ENCODE measurements at regions not wholly inside any gene's neighbourhood (a gene's known extent, or its start where the extent isn't known, plus 50 kb on each side); places are given as distances from the start of the nearest gene placed in this dataset.

DNA sequence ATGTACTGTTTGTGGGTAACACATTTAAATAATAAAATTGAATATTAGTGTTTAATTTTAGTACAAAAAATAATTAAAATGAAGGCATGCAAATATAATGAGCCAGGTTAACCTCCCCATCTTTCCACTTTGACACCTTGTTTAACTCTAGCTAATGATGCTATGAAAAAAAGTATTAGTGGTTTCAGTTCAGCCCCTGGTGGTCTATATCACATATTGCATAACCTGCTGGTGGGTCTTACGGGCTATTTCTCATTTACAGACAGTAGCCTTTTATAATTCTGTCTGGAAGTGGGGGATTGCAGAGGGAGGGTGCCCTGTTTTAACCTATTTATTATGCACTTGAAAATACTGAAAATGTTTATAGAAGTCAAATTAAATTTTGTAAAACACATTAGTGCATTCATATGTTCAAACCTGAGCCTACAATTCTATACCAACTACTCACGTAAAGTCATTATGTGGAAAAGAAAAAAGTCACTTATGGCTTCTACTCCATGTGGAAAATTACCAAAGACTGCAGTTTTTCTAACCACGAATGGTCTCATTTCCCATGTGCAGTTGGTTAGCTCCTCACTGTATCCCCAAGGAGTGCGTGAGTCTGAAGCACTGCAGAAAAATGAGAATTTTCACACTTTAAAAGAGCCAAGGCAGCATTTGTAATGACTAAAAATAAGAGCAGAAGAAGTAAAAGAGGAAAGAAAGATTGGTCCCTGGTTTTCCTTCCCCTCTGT, 381.0 kb downstream of the MTX2 start:
- TF ChIP-seq, protein P1, sequence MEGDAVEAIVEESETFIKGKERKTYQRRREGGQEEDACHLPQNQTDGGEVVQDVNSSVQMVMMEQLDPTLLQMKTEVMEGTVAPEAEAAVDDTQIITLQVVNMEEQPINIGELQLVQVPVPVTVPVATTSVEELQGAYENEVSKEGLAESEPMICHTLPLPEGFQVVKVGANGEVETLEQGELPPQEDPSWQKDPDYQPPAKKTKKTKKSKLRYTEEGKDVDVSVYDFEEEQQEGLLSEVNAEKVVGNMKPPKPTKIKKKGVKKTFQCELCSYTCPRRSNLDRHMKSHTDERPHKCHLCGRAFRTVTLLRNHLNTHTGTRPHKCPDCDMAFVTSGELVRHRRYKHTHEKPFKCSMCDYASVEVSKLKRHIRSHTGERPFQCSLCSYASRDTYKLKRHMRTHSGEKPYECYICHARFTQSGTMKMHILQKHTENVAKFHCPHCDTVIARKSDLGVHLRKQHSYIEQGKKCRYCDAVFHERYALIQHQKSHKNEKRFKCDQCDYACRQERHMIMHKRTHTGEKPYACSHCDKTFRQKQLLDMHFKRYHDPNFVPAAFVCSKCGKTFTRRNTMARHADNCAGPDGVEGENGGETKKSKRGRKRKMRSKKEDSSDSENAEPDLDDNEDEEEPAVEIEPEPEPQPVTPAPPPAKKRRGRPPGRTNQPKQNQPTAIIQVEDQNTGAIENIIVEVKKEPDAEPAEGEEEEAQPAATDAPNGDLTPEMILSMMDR (conservative IDR thresholded peaks at IDR 0.05; ENCODE audit: low read depth, low read length): peak; percentile 57
- no peak for TF ChIP-seq EZH2 (IDR thresholded peaks at IDR 0.05; ENCODE audit: borderline replicate concordance, low read depth, low read length, poor library complexity, severe bottlenecking)
